HG02938 (cell line): ENCODE measurements at regions not wholly inside any gene's neighbourhood (a gene's known extent, or its start where the extent isn't known, plus 50 kb on each side); places are given as distances from the start of the nearest gene placed in this dataset.

Source experiments
- ATAC-seq: cut with Tn5 transposase; IDR thresholded peaks from one replicate; pipeline ENCODE4 v1.9.1; 2021; ENCODE audit warnings: mild to moderate bottlenecking, moderate library complexity; ENCODE audit not compliant: unreplicated experiment

DNA sequence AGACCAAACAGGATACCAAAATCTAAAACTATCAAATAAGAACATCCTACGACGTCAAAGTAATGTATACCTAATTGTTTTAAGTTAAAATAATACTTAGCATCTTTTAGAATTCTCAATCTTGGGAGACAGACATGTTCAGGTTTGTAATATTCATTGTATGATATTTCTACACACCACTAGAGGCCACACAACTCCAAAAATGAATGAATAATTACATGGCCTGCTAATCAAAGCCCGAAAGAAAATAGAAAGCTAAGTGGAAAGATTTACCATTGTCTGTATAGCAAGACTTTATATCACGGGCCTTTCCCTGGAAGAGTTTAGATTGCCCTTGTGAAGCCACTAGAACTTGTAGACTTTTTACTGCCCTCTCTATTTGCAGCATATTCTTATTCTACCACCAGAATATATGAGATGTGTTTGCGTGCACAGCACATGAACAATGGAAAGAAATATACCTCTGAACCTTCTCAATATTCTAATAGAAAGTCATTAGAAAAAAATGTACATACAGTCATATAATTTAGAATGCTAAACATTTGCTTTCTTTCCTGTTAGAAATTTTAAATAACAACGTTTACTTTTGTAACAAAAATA is 380.1 kb upstream of the NUDT12 start:
- no peak for ATAC-seq

DNA sequence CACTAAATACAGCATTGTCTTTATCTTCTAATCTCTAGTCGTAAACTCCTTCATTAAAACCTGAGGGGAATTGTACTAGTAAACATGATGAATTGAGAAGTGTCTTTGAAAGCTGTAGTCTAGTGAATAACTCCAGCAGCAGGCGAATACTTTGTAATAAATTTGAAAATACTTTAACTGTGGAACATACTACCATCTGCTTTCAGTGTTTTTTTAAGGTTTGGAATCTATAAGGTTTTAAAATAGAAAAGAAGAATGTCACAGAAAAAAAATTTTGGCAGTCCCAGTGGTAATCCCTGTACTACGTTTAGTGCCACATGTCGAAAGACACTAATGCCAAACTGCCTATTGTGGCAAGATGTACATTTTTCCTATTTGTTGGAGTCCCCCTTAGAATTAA is 379.0 kb upstream of the NUDT12 start:
- ATAC-seq = no peak

DNA sequence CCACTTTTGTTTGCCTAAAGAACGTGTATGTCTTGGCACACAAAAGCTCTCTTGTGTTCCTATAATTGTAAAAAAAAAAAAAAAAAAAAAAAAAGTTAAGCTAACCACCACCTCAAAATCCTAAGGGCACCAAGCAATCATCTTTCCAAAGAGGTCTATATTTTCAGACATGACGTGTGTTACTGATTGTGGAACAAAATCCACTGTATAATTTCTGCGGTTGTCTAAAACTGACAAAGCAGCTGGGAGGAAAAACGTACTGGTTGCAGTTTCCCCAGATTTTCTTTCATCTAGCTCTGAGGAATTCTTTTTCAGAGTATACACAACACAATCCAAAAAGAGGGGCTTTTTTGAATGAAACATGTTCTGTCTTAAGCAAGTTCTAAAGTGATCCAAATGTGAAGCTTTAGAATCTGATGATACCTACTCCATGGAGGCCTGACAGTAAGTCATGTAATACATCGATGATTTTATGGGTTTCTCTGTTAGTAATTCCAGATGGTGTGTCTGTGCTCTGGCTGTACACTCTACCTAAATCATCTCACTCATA is 375.6 kb upstream of the NUDT12 start:
- no peak for ATAC-seq

DNA sequence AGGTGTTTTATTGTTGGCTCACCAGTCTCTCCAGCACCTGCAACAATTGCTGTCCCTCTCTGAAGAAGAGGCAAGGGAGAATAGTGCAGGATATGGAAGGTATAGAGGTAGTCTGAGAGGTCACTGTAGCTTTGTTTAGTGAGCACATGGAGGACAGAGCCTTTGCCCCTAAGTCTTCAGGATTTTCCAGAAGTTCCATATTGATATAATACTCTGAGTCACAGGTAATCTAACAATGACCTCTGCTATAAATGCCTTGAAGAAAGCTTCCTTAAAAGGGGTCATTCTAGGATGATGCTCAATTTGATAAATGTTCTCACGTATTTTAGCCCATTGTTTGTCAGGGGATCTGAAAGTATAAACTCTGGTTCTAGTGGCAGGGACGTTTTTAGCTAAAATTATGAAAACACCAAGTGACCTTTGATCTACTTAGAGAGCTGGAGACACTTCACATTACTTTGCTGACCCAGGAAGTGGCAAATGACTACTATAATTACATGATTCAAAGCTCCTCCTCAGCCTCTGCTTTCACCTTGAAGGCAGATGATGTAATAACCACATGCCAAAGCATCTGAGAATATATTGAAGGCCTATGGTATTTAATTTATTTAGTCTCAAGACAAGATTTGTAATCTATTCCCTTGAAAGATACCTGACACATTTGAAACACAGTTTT is 366.9 kb upstream of the NUDT12 start:
- no peak for ATAC-seq

DNA sequence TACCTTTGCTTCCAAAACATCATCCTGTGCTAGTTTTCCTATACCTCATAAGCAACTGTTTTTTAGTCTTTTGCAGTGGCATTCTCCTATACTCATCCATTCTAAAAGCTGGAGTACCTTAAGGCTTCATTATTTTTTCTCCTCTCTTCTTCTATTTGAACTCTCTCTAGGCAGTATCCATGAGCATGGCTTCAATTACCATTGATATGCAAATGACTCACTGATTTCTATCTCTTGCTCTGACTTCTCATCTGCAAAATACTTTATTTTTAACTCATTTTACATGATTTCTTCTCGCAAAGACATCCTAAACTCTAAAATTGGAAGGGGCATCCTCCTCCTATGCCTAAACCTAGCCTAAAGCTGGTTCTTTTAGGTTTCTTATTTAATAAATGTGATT is 365.1 kb upstream of the NUDT12 start:
- no peak for ATAC-seq

DNA sequence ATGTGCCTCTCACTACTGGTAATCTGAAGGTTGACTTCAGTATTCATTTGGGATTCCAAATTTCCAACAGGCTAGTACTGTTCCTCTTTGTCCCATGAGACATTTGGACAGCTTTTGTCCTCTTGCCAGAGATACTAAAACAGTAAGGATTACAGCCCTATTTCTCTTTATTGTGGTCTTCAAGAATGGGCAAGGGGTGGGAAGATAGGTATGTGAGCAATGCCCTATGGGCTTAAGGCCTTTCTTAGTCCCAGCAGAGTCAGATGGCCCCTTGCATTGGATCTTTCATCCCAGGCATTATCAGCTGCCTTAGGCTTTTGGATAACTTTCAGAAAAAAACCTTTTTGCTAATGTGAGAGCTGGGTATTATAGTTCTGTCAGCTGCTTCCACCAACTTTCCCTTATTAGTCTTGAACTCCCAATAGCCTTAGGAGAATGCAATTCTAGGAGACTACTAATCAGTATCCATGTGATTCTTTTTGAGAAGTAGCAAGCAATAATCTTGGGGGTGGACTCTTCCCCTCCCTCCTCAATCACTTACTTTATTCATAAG is 361.1 kb upstream of the NUDT12 start:
- ATAC-seq = no peak

DNA sequence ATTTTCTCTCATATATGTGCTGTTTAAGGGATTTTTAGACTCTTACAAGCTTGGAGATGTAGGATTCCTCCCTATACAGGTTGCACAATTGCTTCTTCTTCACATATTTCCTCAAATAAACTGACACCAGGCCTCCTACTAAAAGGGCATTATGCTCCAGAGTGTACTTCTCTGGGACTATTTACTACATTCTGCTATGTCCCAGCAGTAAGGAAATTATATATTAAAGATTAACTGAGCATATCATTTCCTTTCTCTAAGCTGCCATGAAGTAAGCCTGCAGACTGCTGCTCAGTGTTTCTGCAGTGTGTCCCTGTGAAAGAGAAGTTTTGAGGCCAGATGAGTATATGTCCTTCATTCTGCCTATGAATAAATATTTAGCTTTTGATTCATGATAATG is 356.9 kb upstream of the NUDT12 start:
- no peak for ATAC-seq

DNA sequence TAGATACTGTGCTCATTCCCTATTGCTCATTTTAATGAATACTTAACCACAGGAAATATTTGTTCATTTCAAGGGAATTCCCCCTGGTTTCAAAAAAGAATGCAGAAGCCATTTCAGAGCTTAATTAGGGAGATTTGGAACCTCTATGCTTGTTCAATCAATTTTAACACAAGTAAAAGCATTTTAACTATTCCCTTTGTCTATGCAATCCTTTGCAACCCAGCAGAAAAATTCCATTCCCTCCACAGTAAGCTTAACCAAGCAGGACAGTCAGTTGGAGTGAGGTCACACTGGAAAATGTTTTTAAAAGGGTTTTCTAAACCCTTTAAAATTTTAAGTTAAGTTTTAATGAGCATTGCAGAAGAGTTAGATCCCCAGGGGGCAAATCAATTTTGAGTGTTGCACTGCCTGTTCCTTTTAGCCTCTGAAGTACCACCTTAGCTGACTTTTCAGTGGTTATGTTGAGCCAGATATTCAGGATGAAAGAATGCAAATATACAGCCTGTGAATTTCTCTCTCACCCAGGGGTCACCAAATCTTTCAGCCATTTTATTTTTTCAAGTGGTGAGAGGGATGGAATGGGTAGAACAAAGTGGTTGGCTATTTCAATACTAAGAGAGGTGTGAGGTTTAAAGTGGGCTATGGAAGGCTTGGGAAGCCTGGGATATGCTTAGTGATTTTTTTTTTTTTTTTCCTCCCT is 356.2 kb upstream of the NUDT12 start:
- no peak for ATAC-seq

DNA sequence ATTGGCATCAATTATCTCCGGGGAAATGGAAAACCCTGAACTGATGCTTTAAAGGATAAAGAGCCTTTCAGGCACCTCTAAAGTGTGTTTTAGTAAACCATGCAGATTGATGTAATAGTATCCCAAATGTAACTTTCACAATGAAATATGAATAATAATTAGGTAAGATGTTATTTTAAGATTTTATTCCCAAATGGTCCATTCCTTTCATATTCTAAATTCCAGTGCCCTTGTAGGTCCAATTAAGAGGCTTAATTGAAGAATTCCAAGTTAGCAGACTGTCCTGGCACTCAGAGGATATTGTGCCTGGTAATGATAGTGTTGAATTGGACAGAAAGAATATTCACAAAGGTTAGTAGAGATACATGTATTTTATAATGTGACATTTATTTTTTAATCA is 352.5 kb upstream of the NUDT12 start:
- ATAC-seq = no peak

DNA sequence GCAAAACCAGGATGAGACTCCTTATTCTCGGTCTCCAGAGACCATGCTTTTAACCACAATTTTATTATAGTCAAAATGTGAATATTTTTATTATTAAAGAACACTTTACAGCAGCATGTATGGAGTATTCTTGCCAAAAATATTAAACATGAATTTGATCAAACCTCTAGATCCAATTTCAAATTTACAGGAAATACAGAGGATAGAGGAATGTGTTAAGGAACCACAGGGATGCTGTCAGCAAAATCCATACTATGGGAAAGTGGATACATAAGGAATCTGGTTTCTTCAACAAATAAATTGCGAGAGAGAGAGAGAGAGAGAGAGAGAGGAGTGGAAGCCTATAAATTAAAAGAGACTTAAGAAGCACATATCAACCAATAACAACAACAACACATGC is 348.2 kb upstream of the NUDT12 start:
- no peak for ATAC-seq

DNA sequence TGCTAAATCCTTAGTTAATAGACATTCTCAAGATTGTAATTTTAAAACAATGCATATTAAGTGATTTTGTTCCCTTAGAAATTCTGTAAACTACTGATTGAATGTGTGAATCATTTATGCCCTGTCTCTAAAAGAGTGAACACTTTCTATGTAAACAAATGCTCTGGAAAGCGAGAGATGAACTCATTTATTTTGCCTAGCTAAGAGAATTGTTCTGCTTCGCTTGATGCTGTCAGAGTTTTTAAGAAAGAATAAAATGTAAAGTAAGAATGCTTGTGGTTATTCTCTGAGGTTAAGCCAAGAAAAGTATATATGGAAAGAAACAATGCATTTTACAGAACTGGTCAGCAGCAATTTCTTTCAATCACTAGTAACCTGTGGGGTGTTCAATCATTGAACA is 347.4 kb upstream of the NUDT12 start:
- ATAC-seq = no peak

DNA sequence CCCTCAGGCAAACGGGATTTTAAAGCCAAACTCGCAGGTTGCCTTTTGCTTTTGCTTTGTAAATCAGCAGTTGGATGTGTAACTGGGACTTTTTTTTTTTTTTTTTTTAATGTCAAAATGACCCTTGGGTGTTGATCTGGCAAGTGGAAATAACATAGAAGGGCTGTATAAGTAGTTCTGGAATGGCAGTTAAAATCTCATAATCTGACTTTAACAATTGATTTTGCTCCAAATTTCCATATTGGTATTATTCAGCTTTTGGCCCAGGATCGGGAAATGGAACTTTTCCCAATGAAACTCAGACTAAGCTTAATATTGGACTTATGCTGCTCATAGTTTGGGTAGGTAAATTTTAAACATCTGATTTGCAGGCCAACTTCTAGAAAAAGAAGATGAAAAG is 346.8 kb upstream of the NUDT12 start:
- no peak for ATAC-seq

DNA sequence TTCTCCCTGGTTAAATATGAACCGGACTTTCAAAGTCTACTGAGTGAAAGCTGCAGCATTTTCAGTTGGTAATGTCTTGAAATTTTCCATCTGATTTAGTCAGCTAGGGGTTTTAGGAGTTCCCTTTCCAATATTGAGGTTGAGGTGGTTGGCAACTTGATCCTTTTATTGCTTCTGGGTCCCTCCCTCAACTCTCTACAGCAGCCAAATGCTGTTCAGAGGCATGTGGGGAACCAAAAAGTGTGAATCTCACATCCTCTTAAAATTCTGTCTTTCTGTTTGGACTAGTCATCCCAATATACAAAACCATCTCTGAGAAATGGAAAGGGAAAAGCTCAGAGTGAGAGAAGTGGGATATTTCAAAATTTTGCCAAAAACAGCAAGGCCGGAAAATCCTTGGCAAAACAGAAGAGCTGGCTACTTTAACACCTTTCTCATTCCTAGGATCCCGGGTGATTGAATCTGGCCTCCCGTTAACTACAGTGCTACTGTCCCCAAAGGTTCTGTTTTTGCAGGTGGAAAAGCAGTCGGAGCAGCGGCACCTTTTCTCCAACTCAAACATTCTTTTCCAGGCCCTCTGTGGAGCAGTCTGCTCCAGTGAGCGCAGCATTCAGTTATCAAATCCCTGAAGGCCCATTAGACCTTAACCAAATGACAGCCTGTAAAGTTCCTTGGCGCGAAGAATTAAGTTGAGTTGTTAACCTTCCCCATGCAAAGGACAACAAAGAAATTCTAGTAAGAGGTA is 345.9 kb upstream of the NUDT12 start:
- no peak for ATAC-seq

DNA sequence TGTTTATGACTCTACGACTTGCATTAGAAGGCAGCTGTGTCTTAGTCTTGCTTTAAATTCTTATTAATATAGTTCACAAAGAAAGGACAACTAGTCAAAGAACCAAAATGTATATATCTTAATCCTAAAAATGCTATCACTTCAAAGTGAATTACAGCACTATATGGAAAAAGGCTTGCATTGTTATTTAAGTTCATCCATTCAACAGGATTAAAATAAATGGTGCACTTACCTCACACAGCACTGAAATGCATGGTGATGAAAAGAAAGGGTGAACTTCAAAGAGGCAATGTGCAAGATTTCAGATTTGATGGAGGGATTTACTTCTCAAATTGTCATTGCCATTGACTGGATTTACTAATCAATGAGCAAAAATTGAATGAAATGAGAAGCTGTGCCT is 344.4 kb upstream of the NUDT12 start:
- ATAC-seq = no peak

DNA sequence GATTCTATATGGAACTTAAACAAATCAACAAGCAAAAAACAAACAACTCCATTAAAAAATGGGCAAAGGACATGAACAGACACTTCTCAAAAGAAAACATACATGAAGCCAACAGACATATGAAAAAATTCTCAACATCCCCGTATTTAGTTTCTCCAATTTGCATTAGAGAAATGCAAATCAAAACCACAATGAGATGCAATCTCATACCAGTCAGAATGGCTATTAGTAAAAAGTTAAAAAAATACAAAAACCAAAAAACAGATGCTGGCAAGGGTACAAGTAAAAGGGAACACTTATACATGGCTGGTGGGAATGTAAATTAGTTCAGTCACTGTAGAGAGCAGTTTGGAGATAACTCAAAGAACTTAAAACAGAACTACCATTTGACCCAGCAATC is 342.1 kb upstream of the NUDT12 start:
- ATAC-seq = no peak

DNA sequence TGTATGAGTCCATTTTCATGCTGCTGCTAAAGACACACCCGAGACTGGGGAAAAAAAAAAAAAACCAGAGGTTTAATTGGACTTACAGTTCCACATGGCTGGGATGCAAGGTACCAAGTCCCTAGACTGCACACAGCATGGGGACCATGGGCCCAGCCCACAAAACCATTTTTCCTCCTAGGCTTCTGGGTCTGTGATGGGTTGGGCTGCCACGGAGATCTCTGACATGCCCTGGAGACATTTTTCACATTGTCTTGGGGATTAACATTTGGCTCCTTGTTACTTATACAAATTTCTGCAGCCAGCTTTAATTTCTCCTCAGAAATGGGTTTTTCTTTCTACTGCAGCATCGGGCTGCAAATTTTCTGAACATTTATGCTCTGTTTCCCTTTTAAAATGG is 340.3 kb upstream of the NUDT12 start:
- ATAC-seq = no peak

DNA sequence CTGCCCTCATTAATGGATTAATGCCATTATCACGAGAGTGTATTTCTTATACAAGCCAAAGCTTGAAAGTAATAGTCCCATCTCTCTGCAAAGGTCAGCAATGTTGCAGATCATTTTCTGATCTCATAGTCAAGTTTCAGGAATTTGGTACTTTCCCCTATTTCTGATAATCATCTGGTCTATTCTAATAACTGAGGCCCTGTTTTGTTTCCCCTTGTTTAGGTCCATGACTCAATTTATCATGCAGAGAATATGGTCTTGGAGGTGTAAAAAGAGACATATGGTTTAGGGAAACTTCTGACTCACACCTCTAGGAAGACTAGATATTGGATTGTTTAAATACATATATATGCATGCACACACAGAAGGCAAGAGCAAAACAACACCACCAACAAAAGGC is 339.3 kb upstream of the NUDT12 start:
- ATAC-seq = no peak

DNA sequence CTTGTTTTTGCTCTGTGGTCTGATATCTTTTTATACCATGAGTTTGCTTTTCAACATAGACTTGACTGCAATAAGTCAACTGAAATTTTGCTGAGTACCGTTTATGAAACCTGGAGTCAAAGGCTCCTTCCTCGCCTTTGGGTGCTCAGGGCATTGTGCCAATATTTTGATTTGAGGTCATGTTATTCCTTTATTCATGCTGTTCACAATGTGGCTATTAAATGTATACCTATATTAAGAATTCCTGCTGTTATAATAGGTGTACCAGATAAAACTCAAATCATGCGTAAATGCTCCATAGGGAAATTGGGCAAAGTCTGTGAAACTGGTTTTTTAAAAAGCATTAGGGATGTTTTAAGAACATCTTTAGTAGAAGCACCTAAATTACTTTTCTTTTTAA is 334.0 kb upstream of the NUDT12 start:
- ATAC-seq = no peak

DNA sequence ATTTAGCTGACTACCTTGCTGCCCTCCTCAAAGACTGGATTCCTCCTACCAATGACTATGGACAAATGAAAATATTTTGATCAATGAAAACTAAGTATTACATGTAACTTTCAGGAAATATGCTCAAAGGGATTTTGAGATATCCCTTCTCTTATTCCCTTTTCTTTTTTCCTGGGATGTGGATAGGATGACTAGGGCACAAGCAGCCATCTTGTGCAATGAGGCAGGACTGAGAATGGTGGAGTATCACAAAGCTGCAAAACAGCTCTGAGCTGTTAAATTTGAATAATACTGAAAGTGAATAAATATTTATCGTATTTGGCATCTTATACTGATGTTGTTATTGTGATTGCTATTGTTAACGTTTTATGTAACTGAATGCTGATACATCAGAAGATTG is 333.1 kb upstream of the NUDT12 start:
- no peak for ATAC-seq

DNA sequence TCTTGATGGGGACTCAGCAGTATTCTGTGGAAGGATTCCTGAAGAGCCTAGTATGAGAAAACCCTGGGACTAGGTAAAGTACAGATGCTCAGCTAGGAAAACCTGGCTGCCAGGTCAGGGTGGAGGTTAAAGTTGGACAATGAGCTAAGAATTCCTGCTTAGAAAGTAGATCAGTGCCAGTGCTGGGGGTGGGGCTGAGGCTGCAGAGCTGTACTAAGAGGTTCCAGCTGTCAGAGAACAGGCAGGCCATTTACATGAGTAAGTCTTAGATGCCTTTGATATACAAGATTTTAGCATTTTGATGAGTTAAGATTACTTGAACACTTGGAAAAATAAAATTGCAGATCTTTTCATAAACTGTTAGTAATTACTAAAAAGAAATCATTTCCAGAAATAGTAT is 332.3 kb upstream of the NUDT12 start:
- no peak for ATAC-seq

DNA sequence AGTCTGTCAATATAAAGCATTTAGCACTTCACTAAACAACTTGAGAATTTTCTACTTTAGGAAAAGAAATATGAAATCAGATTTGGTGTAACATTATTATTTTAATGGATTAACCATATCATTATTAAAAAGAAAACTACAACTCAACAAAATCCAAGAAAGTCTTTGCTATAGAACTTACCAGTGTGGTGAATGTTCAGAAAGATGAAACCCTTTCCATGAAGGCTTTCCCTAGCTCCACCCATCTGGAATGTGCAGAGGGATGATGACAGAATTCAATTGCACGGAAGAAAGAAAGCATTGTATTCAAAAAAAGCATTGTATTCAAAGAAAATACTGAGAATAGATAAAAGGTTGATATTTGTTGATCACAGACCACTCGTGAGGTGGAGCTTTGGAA is 328.6 kb upstream of the NUDT12 start:
- ATAC-seq = no peak
